ENCODE measurements at regions not wholly inside any gene's neighbourhood (a gene's known extent, or its start where the extent isn't known, plus 50 kb on each side); places are given as distances from the start of the nearest gene placed in this dataset.
"Not testable (repeated sequence)": the region's sequence is repeated elsewhere in the genome, so short reads cannot be mapped to it uniquely, and the experiment has no call there.

- not testable (repeated sequence) for TF ChIP-seq CTCF, POLR2A (IDR thresholded peaks at IDR 0.05)
These were observed 1821.7 kb downstream of the BRINP3 start for GRCh38 chr1:188655966-188656365.
